ENCODE measurements at regions not wholly inside any gene's neighbourhood (a gene's known extent, or its start where the extent isn't known, plus 50 kb on each side); places are given as distances from the start of the nearest gene placed in this dataset.
A peak's percentile ranks its signal among the peaks of the same experiment; 100 is the strongest.
"Not testable (repeated sequence)": the region's sequence is repeated elsewhere in the genome, so short reads cannot be mapped to it uniquely, and the experiment has no call there.

- DNase-seq, result not testable (repeated sequence)
Measured at GRCh38 chr13:21263909-21264308, 87.5 kb downstream of the MRPL57 start.

- not testable (repeated sequence) for DNase-seq
Measured at GRCh38 chr13:21268485-21268884, 92.0 kb downstream of the MRPL57 start.

- not testable (repeated sequence) for DNase-seq
Measured at GRCh38 chr13:21272439-21272838, 96.0 kb downstream of the MRPL57 start.

- not testable (repeated sequence) for DNase-seq
Measured at GRCh38 chr13:21274457-21274856, 98.0 kb downstream of the MRPL57 start.

- DNase-seq, result no peak
Measured at GRCh38 chr13:21282065-21282464, 105.6 kb downstream of the MRPL57 start.

GRCh38 chr13:21287331-21287907 is 111.0 kb downstream of the MRPL57 start:
- DNase-seq, result no peak

- no peak for DNase-seq
Measured at GRCh38 chr13:21289475-21289874, 113.0 kb downstream of the MRPL57 start.

GRCh38 chr13:21290442-21291002 is 114.1 kb downstream of the MRPL57 start:
- DNase-seq, result not testable (repeated sequence)

GRCh38 chr13:21291840-21292239 is 115.4 kb downstream of the MRPL57 start:
- no peak for DNase-seq

GRCh38 chr13:21296991-21297390 is 120.5 kb downstream of the MRPL57 start:
- DNase-seq, result not testable (repeated sequence)

GRCh38 chr13:21297447-21297846 is 121.0 kb downstream of the MRPL57 start:
- DNase-seq, result no peak

- DNase-seq, result peak; percentile 5 to 53
Measured at GRCh38 chr13:21297914-21298831, 121.7 kb downstream of the MRPL57 start.

GRCh38 chr13:21304256-21304655 is 127.8 kb downstream of the MRPL57 start:
- no peak for DNase-seq

- not testable (repeated sequence) for DNase-seq
Measured at GRCh38 chr13:21306300-21307073, 130.0 kb downstream of the MRPL57 start.

GRCh38 chr13:21307158-21307557 is 130.7 kb downstream of the MRPL57 start:
- DNase-seq, result not testable (repeated sequence)

GRCh38 chr13:21308906-21309305 is 132.4 kb downstream of the MRPL57 start:
- DNase-seq, result no peak

- DNase-seq, result no peak
Measured at GRCh38 chr13:21309542-21310172, 133.2 kb downstream of the MRPL57 start.

GRCh38 chr13:21310220-21310619 is 133.8 kb downstream of the MRPL57 start:
- no peak for DNase-seq

GRCh38 chr13:21314976-21315375 is 138.5 kb downstream of the MRPL57 start:
- not testable (repeated sequence) for DNase-seq

- no peak for DNase-seq
Measured at GRCh38 chr13:21316376-21316775, 139.9 kb downstream of the MRPL57 start.

GRCh38 chr13:21318891-21319532 is 140.1 kb downstream of the ZDHHC20 start:
- no peak for DNase-seq
